ENCODE measurements at regions not wholly inside any gene's neighbourhood (a gene's known extent, or its start where the extent isn't known, plus 50 kb on each side); places are given as distances from the start of the nearest gene placed in this dataset.

DNA sequence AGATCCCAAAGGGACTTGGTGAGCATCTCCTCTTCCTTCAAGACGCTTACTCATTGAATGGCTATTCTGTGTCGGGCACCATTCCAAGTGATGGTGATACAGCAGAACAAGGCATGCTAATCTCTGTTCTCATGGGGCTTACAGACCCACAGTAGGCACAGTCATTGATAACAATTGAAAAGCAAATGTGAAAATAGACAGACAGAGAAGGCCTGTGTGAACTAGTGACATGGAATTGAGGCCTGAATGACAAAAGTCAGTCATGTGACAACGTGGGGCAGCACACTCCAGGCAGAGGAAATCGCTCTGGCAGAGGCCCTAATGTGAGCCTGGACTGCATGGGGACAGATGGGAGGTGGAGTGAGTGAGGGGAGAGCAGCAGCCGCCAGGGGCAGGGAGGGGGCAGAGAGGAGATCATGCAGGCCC, 70.7 kb upstream of the CPLX2 start:
- TF ChIP-seq, protein P1, sequence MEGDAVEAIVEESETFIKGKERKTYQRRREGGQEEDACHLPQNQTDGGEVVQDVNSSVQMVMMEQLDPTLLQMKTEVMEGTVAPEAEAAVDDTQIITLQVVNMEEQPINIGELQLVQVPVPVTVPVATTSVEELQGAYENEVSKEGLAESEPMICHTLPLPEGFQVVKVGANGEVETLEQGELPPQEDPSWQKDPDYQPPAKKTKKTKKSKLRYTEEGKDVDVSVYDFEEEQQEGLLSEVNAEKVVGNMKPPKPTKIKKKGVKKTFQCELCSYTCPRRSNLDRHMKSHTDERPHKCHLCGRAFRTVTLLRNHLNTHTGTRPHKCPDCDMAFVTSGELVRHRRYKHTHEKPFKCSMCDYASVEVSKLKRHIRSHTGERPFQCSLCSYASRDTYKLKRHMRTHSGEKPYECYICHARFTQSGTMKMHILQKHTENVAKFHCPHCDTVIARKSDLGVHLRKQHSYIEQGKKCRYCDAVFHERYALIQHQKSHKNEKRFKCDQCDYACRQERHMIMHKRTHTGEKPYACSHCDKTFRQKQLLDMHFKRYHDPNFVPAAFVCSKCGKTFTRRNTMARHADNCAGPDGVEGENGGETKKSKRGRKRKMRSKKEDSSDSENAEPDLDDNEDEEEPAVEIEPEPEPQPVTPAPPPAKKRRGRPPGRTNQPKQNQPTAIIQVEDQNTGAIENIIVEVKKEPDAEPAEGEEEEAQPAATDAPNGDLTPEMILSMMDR (IDR thresholded peaks at IDR 0.05; ENCODE audit: low read depth, low read length, missing control alignments): no peak
- DNase-seq: peak; percentile 75
- in situ Hi-C loops (cut with HindIII; ENCODE audit: low pct_ligation_motif_present, low sequenced_read_pairs): no loop called here
- Histone ChIP-seq H3K36me3 (replicated peaks) (no peaks in the 10 kb centered on the region), H3K27me3 (replicated peaks) (peaks cover 6% of the 10 kb centered on the region), H3K4me3 (ENCODE audit: low read depth, low read length) (no peak overlapping the region), H3K27ac (no peak overlapping the region)

- no peaks in the 10 kb centered on the region for H3K36me3 ChIP-seq (replicated peaks)
- H3K27me3 ChIP-seq (replicated peaks): peaks cover 6% of the 10 kb centered on the region
- in situ Hi-C loops (cut with HindIII; ENCODE audit: low pct_ligation_motif_present, low sequenced_read_pairs): no loop called here
- no peak overlapping the region for H3K27ac ChIP-seq
- TF ChIP-seq, protein P1 (IDR thresholded peaks at IDR 0.05; ENCODE audit: low read depth, low read length, missing control alignments): no peak
- no peak for DNase-seq
- H3K4me3 ChIP-seq (ENCODE audit: low read depth, low read length): no peak overlapping the region
These were observed 69.0 kb upstream of the CPLX2 start for GRCh38 chr5:175802361-175802760.

DNA sequence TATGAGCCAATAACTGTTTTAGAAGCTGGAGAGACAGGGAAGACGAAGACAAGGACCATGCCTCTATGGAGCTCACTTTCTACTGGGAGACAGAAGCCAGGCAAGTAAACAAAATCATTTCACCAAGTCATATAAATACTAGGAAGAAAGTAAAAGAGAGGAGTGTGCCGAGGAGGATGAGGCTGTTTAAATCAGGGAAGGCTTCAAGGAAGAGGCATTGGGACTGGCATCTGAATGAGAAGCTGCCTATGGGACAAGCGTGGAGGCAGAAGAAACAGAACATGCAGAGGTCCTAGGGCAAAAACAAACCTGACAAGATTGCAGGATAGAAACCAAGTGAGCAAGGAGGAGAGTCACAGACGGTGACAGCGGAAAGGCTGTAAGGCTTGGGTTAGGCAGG, 68.1 kb upstream of the CPLX2 start:
- DNase-seq: no peak
- Histone ChIP-seq H3K36me3 (replicated peaks) (no peaks in the 10 kb centered on the region), H3K4me3 (ENCODE audit: low read depth, low read length) (no peak overlapping the region), H3K27ac (no peak overlapping the region), H3K27me3 (replicated peaks) (no peaks in the 10 kb centered on the region)
- in situ Hi-C loops (cut with HindIII; ENCODE audit: low pct_ligation_motif_present, low sequenced_read_pairs): no loop called here
- TF ChIP-seq, protein P1 (IDR thresholded peaks at IDR 0.05; ENCODE audit: low read depth, low read length, missing control alignments): no peak

DNA sequence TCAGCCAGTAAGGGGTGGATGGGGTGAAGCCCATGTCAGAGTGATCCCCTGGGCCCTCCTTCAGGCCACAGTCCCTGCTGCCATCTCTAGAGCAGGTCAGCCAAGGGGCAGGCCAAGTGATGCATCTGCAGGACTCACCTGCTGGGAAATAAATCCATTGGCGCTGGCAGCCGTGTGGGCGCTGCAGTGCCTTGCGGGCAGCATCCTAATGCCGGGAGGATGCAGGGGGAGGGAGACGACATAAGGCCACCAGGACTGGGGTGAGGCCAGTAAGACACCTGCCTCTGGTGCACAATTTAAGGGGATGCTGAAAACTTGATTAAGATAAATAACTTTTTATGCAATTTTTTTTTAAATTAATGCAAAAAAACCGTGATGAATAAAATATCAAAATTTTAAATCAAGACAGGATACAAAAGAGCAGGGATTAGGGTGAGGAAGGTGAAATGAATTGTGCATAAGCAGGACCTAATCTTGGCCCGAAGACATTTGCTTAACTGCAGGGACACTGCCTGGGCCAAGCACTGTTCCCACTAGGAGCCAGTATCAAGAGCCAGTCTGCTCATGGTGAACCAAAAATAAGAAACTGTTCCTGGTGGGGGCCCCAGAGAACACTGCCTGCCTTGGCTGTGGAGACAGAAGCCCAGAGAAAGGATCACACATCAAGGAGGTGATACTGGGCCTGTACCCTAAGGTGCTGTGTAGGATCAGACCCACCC, 67.5 kb upstream of the CPLX2 start:
- in situ Hi-C loops (cut with HindIII; ENCODE audit: low pct_ligation_motif_present, low sequenced_read_pairs): no loop called here
- Histone ChIP-seq H3K4me3 (ENCODE audit: low read depth, low read length) (no peak overlapping the region), H3K36me3 (replicated peaks) (no peaks in the 10 kb centered on the region), H3K27ac (no peak overlapping the region), H3K27me3 (replicated peaks) (no peaks in the 10 kb centered on the region)
- TF ChIP-seq, protein P1 (IDR thresholded peaks at IDR 0.05; ENCODE audit: low read depth, low read length, missing control alignments): no peak
- DNase-seq: no peak

- no peak overlapping the region for H3K4me3 ChIP-seq (ENCODE audit: low read depth, low read length)
- DNase-seq: no peak
- no peaks in the 10 kb centered on the region for H3K36me3 ChIP-seq (replicated peaks)
- no peak overlapping the region for H3K27ac ChIP-seq
- H3K27me3 ChIP-seq (replicated peaks): no peaks in the 10 kb centered on the region
- in situ Hi-C loops (cut with HindIII; ENCODE audit: low pct_ligation_motif_present, low sequenced_read_pairs): no loop called here
- TF ChIP-seq, protein P1 (IDR thresholded peaks at IDR 0.05; ENCODE audit: low read depth, low read length, missing control alignments): no peak
These were observed 65.9 kb upstream of the CPLX2 start for GRCh38 chr5:175805256-175806011.

Data from brain microvascular endothelial cell (primary cell).